ENCODE measurements at regions not wholly inside any gene's neighbourhood (a gene's known extent, or its start where the extent isn't known, plus 50 kb on each side); places are given as distances from the start of the nearest gene placed in this dataset.

GRCh38 chr22:27152883-27153282 lies 495.5 kb downstream of the MIAT start:
- DNase-seq = no peak

GRCh38 chr22:27153386-27153785 lies 496.0 kb downstream of the MIAT start:
- DNase-seq = no peak

GRCh38 chr22:27154717-27155116 lies 497.3 kb downstream of the MIAT start:
- DNase-seq = no peak

GRCh38 chr22:27156821-27157489 lies 499.6 kb downstream of the MIAT start:
- no peak for DNase-seq

GRCh38 chr22:27157666-27158370 lies 500.4 kb downstream of the MIAT start:
- no peak for DNase-seq

- DNase-seq = no peak
Measured at GRCh38 chr22:27159016-27159415, 501.6 kb downstream of the MIAT start.

- no peak for DNase-seq
Measured at GRCh38 chr22:27159716-27160295, 502.4 kb downstream of the MIAT start.

GRCh38 chr22:27163162-27164137 lies 506.1 kb downstream of the MIAT start:
- DNase-seq = no peak

GRCh38 chr22:27164781-27165503 lies 507.6 kb downstream of the MIAT start:
- no peak for DNase-seq

- no peak for DNase-seq
Measured at GRCh38 chr22:27168681-27169080, 511.3 kb downstream of the MIAT start.

GRCh38 chr22:27170491-27170890 lies 513.1 kb downstream of the MIAT start:
- DNase-seq = no peak

- DNase-seq = no peak
Measured at GRCh38 chr22:27171212-27171611, 513.8 kb downstream of the MIAT start.

- DNase-seq = no peak
Measured at GRCh38 chr22:27173530-27173929, 516.1 kb downstream of the MIAT start.

GRCh38 chr22:27175021-27175838 lies 517.8 kb downstream of the MIAT start:
- no peak for DNase-seq

GRCh38 chr22:27175974-27176373 lies 518.6 kb downstream of the MIAT start:
- DNase-seq = no peak

GRCh38 chr22:27179161-27179560 lies 521.8 kb downstream of the MIAT start:
- DNase-seq = no peak

- DNase-seq = no peak
Measured at GRCh38 chr22:27181537-27181936, 524.1 kb downstream of the MIAT start.

- DNase-seq = no peak
Measured at GRCh38 chr22:27183474-27183873, 526.1 kb downstream of the MIAT start.

- no peak for DNase-seq
Measured at GRCh38 chr22:27185099-27185709, 527.8 kb downstream of the MIAT start.

GRCh38 chr22:27185760-27186302 lies 528.4 kb downstream of the MIAT start:
- no peak for DNase-seq

GRCh38 chr22:27186643-27187042 lies 529.3 kb downstream of the MIAT start:
- DNase-seq = no peak
